Right atrium auricular region (tissue), 2 donors: ENCODE measurements at regions not wholly inside any gene's neighbourhood (a gene's known extent, or its start where the extent isn't known, plus 50 kb on each side); places are given as distances from the start of the nearest gene placed in this dataset.

Experiments
- DNase-seq: peaks from one replicate; pipeline ENCODE4 v3.0.0-alpha.2; 2019; ENCODE audit warnings: low spot score
- H3K27ac ChIP-seq, 2 donors: fragments of 200-600 bp; sonication (generic); 1 replicate in 1 of 2; 2 replicates in 1 of 2; pipeline ENCODE4 v1.5.1; 2016 to 2019
- H3K27me3 ChIP-seq, 2 donors: fragments of 200-600 bp; sonication (generic); one replicate each; pipeline versions ENCODE4 v1.5.1 to v1.6.0; 2017 to 2019
- H3K36me3 ChIP-seq: fragments of 200-600 bp; sonication (generic); one replicate; pipeline ENCODE4 v1.5.1; 2016
- H3K4me1 ChIP-seq, 2 donors: fragments of 200-600 bp; sonication (generic); one replicate each; pipeline versions ENCODE4 v1.5.1 to v1.6.0; 2017 to 2019
- H3K4me3 ChIP-seq, 2 donors: fragments of 200-600 bp; sonication (generic); 1 replicate in 1 of 2; 2 replicates in 1 of 2; pipeline ENCODE4 v1.5.1; 2017 to 2019; ENCODE audit warnings: mild to moderate bottlenecking in 1 of 2, moderate library complexity in 1 of 2
- H3K9me3 ChIP-seq, 2 donors: fragments of 200-600 bp; sonication (generic); one replicate each; pipeline ENCODE4 v1.5.1; 2019
- CTCF ChIP-seq, 2 donors: fragments of 200-600 bp; sonication (generic); IDR thresholded peaks; one replicate each; pipeline ENCODE4 v1.5.1; 2019; ENCODE audit warnings: antibody characterized with exemption in 2 of 2

- no peak for DNase-seq
- H3K9me3 ChIP-seq: no peaks in the 10 kb centered on the region
- no peaks in the 10 kb centered on the region for H3K36me3 ChIP-seq
- TF ChIP-seq CTCF (IDR thresholded peaks at IDR 0.05): no peak
- no peak overlapping the region for H3K4me3 ChIP-seq
- H3K27me3 ChIP-seq: no peaks in the 10 kb centered on the region
- no peak overlapping the region for H3K27ac ChIP-seq
- H3K4me1 ChIP-seq: no peaks in the 10 kb centered on the region
Observed at GRCh38 chr15:37483779-37484178, 383.4 kb upstream of the MEIS2 start.

GRCh38 chr15:37485056-37485455, 384.7 kb upstream of the MEIS2 start:
- Histone ChIP-seq H3K36me3 (no peaks in the 10 kb centered on the region), H3K9me3 (no peaks in the 10 kb centered on the region), H3K27me3 (no peaks in the 10 kb centered on the region), H3K4me1 (no peaks in the 10 kb centered on the region), H3K4me3 (no peak overlapping the region), H3K27ac (no peak overlapping the region)
- no peak for DNase-seq
- no peak for TF ChIP-seq CTCF (IDR thresholded peaks at IDR 0.05)

- Histone ChIP-seq H3K4me3 (no peak overlapping the region), H3K36me3 (no peaks in the 10 kb centered on the region), H3K27me3 (no peaks in the 10 kb centered on the region), H3K27ac (no peak overlapping the region), H3K9me3 (no peaks in the 10 kb centered on the region), H3K4me1 (no peaks in the 10 kb centered on the region)
- DNase-seq: no peak
- TF ChIP-seq CTCF (IDR thresholded peaks at IDR 0.05): no peak
Observed at GRCh38 chr15:37490707-37491106, 390.4 kb upstream of the MEIS2 start.

GRCh38 chr15:37516621-37517020, 416.3 kb upstream of the MEIS2 start:
- no peaks in the 10 kb centered on the region for H3K9me3 ChIP-seq
- no peak overlapping the region for H3K27ac ChIP-seq
- no peaks in the 10 kb centered on the region for H3K36me3 ChIP-seq
- H3K27me3 ChIP-seq: no peaks in the 10 kb centered on the region
- TF ChIP-seq CTCF (IDR thresholded peaks at IDR 0.05): no peak
- no peaks in the 10 kb centered on the region for H3K4me1 ChIP-seq
- H3K4me3 ChIP-seq: no peak overlapping the region
- DNase-seq: no peak

GRCh38 chr15:37517191-37517895, 417.0 kb upstream of the MEIS2 start:
- no peak overlapping the region for H3K4me3 ChIP-seq
- DNase-seq: no peak
- H3K36me3 ChIP-seq: no peaks in the 10 kb centered on the region
- TF ChIP-seq CTCF (IDR thresholded peaks at IDR 0.05): no peak
- H3K27ac ChIP-seq: no peak overlapping the region
- H3K9me3 ChIP-seq: no peaks in the 10 kb centered on the region
- no peaks in the 10 kb centered on the region for H3K4me1 ChIP-seq
- H3K27me3 ChIP-seq: no peaks in the 10 kb centered on the region

- Histone ChIP-seq H3K9me3 (no peaks in the 10 kb centered on the region), H3K4me3 (no peak overlapping the region), H3K4me1 (no peaks in the 10 kb centered on the region), H3K27me3 (no peaks in the 10 kb centered on the region), H3K36me3 (no peaks in the 10 kb centered on the region), H3K27ac (no peak overlapping the region)
- no peak for TF ChIP-seq CTCF (IDR thresholded peaks at IDR 0.05)
- no peak for DNase-seq
Observed at GRCh38 chr15:37518436-37518835, 416.0 kb upstream of the TMCO5A start.
